IMR-90 (cell line): ENCODE measurements at regions not wholly inside any gene's neighbourhood (a gene's known extent, or its start where the extent isn't known, plus 50 kb on each side); places are given as distances from the start of the nearest gene placed in this dataset.

Source experiments
- ATAC-seq: fragments of 200-7000 bp; cut with Tn5 transposase; 2 replicates; pipeline ENCODE4 v1.9.1; 2020; ENCODE audit warnings: low read depth, mild to moderate bottlenecking, moderate library complexity
- BruUV-seq: library from RNA; stranded (reverse); fragments of 400-500 nt; replicated peaks from 2 replicates; lab custom pipeline; 2021; lab: Mats Ljungman, UMichigan
- CTCF ChIA-PET: fragments of 300-600 bp; formaldehyde crosslinking; extraction: SDS; loops from one replicate; lab custom pipeline; 2021; ENCODE audit warnings: antibody characterized with exemption; lab: Yijun Ruan, JAX
- POLR2A ChIA-PET: fragments of 300-600 bp; sonication (Branson Sonifier 250); formaldehyde crosslinking; loops from one replicate; lab custom pipeline; 2022; ENCODE audit warnings: antibody characterized with exemption; ENCODE audit not compliant: unreplicated experiment; lab: Charles Lee
- DNase-seq: peaks from one replicate; pipeline ENCODE4 v3.0.0; 2013
- H2AFZ ChIP-seq: replicated peaks from 2 replicates; pipeline ENCODE3; 2013; ENCODE audit warnings: low read length, mild to moderate bottlenecking; ENCODE audit not compliant: poor library complexity
- H2AK5ac ChIP-seq: 2 replicates; pipeline ENCODE4 v1.6.1; 2013; ENCODE audit warnings: low read depth, low read length, inconsistent platforms
- H2AK9ac ChIP-seq: replicated peaks from 2 replicates; pipeline ENCODE3; 2013; ENCODE audit warnings: mild to moderate bottlenecking, low read depth, low read length, moderate library complexity; ENCODE audit not compliant: poor library complexity
- H2BK120ac ChIP-seq: 2 replicates; pipeline ENCODE4 v1.6.1; 2013; ENCODE audit warnings: low read depth, low read length, inconsistent platforms
- H2BK15ac ChIP-seq: 3 replicates; pipeline ENCODE4 v1.6.1; 2013; ENCODE audit warnings: low read depth, low read length, inconsistent platforms
- H2BK20ac ChIP-seq: 2 replicates; pipeline ENCODE4 v1.6.1; 2013; ENCODE audit warnings: low read depth, mild to moderate bottlenecking, inconsistent platforms, low read length, moderate library complexity
- H2BK5ac ChIP-seq: 2 replicates; pipeline ENCODE4 v1.6.1; 2013; ENCODE audit warnings: mild to moderate bottlenecking, low read depth, low read length, inconsistent platforms; ENCODE audit not compliant: poor library complexity, severe bottlenecking
- H3K14ac ChIP-seq: replicated peaks from 2 replicates; pipeline ENCODE4 v1.6.1; 2013; ENCODE audit warnings: low read depth, low read length, inconsistent platforms
- H3K18ac ChIP-seq: 2 replicates; pipeline ENCODE4 v1.6.1; 2013; ENCODE audit warnings: low read depth, low read length, control low read depth
- H3K23ac ChIP-seq: 2 replicates; pipeline ENCODE4 v1.6.1; 2013; ENCODE audit warnings: low read depth, low read length, inconsistent platforms
- H3K27ac ChIP-seq: 2 replicates; pipeline ENCODE4 v1.5.1; 2013; ENCODE audit warnings: mild to moderate bottlenecking, control low read depth, low read length; ENCODE audit not compliant: insufficient read depth
- H3K27me3 ChIP-seq: 2 replicates; pipeline ENCODE4 v1.6.1; 2013; ENCODE audit warnings: low read length; ENCODE audit not compliant: control insufficient read depth, insufficient read depth
- H3K36me3 ChIP-seq: 2 replicates; pipeline ENCODE4 v1.6.1; 2013; ENCODE audit warnings: low read length, mixed read lengths; ENCODE audit not compliant: control insufficient read depth, insufficient read depth
- H3K4ac ChIP-seq: 2 replicates; pipeline ENCODE4 v1.6.1; 2013; ENCODE audit warnings: low read depth, low read length, inconsistent platforms
- H3K4me1 ChIP-seq: 2 replicates; pipeline ENCODE4 v1.6.1; 2013; ENCODE audit warnings: low read length, mixed read lengths; ENCODE audit not compliant: control insufficient read depth, insufficient read depth
- H3K4me2 ChIP-seq: 2 replicates; pipeline ENCODE4 v1.6.1; 2013; ENCODE audit warnings: low read depth, mild to moderate bottlenecking, control low read depth, low read length, moderate library complexity
- H3K4me3 ChIP-seq: 2 replicates; pipeline ENCODE4 v1.5.1; 2013; ENCODE audit warnings: low read depth, mild to moderate bottlenecking, control low read depth, low read length, moderate library complexity; ENCODE audit not compliant: insufficient read depth
- H3K56ac ChIP-seq: 2 replicates; pipeline ENCODE4 v1.6.1; 2013; ENCODE audit warnings: low read length, inconsistent platforms; ENCODE audit not compliant: insufficient read depth; ENCODE audit errors: extremely low read depth
- H3K79me1 ChIP-seq, 2 experiments: 2 replicates each; pipeline ENCODE4 v1.6.1; 2013; ENCODE audit warnings: low read length in 2 of 2, inconsistent platforms in 1 of 2, low read depth in 1 of 2
- H3K9ac ChIP-seq: 2 replicates; pipeline ENCODE4 v1.6.1; 2013; ENCODE audit warnings: low read depth, low read length, control low read depth
- H3K9me1 ChIP-seq: 2 replicates; pipeline ENCODE4 v1.6.1; 2013; ENCODE audit warnings: low read length, inconsistent platforms; ENCODE audit not compliant: insufficient read depth
- H3K9me3 ChIP-seq: 2 replicates; pipeline ENCODE4 v1.6.1; 2013; ENCODE audit warnings: low read length; ENCODE audit not compliant: control insufficient read depth, insufficient read depth
- H4K20me1 ChIP-seq: 2 replicates; pipeline ENCODE4 v1.6.1; 2013; ENCODE audit warnings: low read length, inconsistent platforms; ENCODE audit not compliant: insufficient read depth
- H4K5ac ChIP-seq: 2 replicates; pipeline ENCODE4 v1.6.1; 2013; ENCODE audit warnings: mild to moderate bottlenecking, low read depth, low read length, control low read depth
- H4K8ac ChIP-seq, 2 experiments: 2 replicates each; pipeline ENCODE4 v1.6.1; 2013; ENCODE audit warnings: low read depth in 2 of 2, low read length in 2 of 2, control low read depth in 1 of 2, inconsistent platforms in 1 of 2
- H4K91ac ChIP-seq: 2 replicates; pipeline ENCODE4 v1.6.1; 2013; ENCODE audit warnings: low read depth, low read length, inconsistent platforms; ENCODE audit not compliant: insufficient read depth
- BHLHE40 ChIP-seq: fragments of 150-350 bp; IDR thresholded peaks from 2 replicates; pipeline ENCODE4 v1.6.1; 2016; ENCODE audit warnings: mild to moderate bottlenecking, low read depth, low read length
- CEBPB ChIP-seq: IDR thresholded peaks from 2 replicates; pipeline ENCODE4 v1.6.1; 2012; ENCODE audit warnings: low read depth, low read length, improper control_type of control experiment
- MAFK ChIP-seq: IDR thresholded peaks from 2 replicates; pipeline ENCODE4 v1.6.1; 2012; ENCODE audit warnings: low read depth, low read length, improper control_type of control experiment
- MAZ ChIP-seq: IDR thresholded peaks from 2 replicates; pipeline ENCODE4 v1.6.1; 2012; ENCODE audit warnings: low read depth, mild to moderate bottlenecking, low read length, improper control_type of control experiment, moderate library complexity, borderline replicate concordance
- POLR2A ChIP-seq: IDR thresholded peaks from 2 replicates; pipeline ENCODE4 v1.6.1; 2012; ENCODE audit warnings: mild to moderate bottlenecking, low read depth, low read length
- RAD21 ChIP-seq: IDR thresholded peaks from 2 replicates; pipeline ENCODE4 v1.6.1; 2012; ENCODE audit warnings: low read length, improper control_type of control experiment
- USF2 ChIP-seq: fragments of 150-350 bp; IDR thresholded peaks from 2 replicates; pipeline ENCODE4 v1.6.1; 2017; ENCODE audit warnings: mild to moderate bottlenecking, antibody characterized with exemption, low read length, low read depth
- WGBS, 2 experiments: methylation state at CpG; one replicate each; pipeline versions ENCODE4 v1.1.5 to v1.1.7; 2013; ENCODE audit warnings: missing lambda C conversion rate in 2 of 2; ENCODE audit not compliant: insufficient read length in 1 of 2; ENCODE audit errors: extremely low coverage in 2 of 2; 5-methylcytosine and 5-hydroxymethylcytosine counted together
- dilution Hi-C: fragments of 300-500 bp; cut with HindIII; formaldehyde crosslinking; loops from one replicate; pipeline ENCODE4 v1.14.3; 2018; ENCODE audit warnings: low sequenced_read_pairs; ENCODE audit not compliant: unreplicated experiment
- in situ Hi-C: fragments of 300-500 bp; cut with MboI; formaldehyde crosslinking; loops from 3 replicates; pipeline ENCODE4 v1.14.3; 2019; ENCODE audit warnings: low sequenced_read_pairs, inconsistent platforms, mixed read lengths
- intact Hi-C: fragments of 100-400 bp; cut with micrococcal nuclease; formaldehyde crosslinking; loops from 2 replicates; pipeline ENCODE4 v1.10.0; 2022

- Histone ChIP-seq H3K27ac (no peak overlapping the region), H3K27me3 (no peaks in the 10 kb centered on the region), H3K79me1 (no peaks in the 10 kb centered on the region), H4K8ac (no peak overlapping the region), H2BK120ac (no peak overlapping the region), H3K14ac (no peak overlapping the region), H2AFZ (no peak overlapping the region), H3K9me3 (no peaks in the 10 kb centered on the region), H2BK15ac (no peak overlapping the region), H3K9me1 (no peaks in the 10 kb centered on the region), H3K18ac (no peak overlapping the region), H4K5ac (no peak overlapping the region), H4K20me1 (no peaks in the 10 kb centered on the region), H2BK5ac (no peak overlapping the region), H3K4me1 (no peaks in the 10 kb centered on the region; the same call in 1 of the 2 replicates), H3K36me3 (no peaks in the 10 kb centered on the region), H3K23ac (no peak overlapping the region), H3K9ac (no peak overlapping the region), H3K4ac (no peak overlapping the region), H2AK5ac (no peak overlapping the region), H2AK9ac (no peak overlapping the region), H3K4me3 (no peak overlapping the region), H3K56ac (no peak overlapping the region), H4K91ac (no peak overlapping the region), H2BK20ac (no peak overlapping the region), H3K4me2 (no peak overlapping the region)
- no TSS peak for BruUV-seq
- TF ChIP-seq RAD21 (no peak), POLR2A (no peak), BHLHE40 (no peak), CEBPB (no peak), MAZ (no peak), USF2 (no peak), MAFK (no peak)
- dilution Hi-C loops, result no loop called here
- WGBS, 2 experiments, result no CpG with 5 or more reads among the region's 2 CpGs
- no peak for DNase-seq
- no peak for ATAC-seq
- ChIA-PET POLR2A (no interaction called here), CTCF (no interaction called here)
- intact Hi-C loops, result no loop called here
- in situ Hi-C loops, result no loop called here
Measured at GRCh38 chr1:193755441-193755840, 569.0 kb upstream of the B3GALT2 start.
